CD14-positive monocyte (primary cell): ENCODE measurements at regions not wholly inside any gene's neighbourhood (a gene's known extent, or its start where the extent isn't known, plus 50 kb on each side); places are given as distances from the start of the nearest gene placed in this dataset.

ENCODE experiments used
- DNase-seq, 3 donors: peaks; one replicate each; pipeline ENCODE4 v3.0.0-alpha.2; 2011 to 2022
- H2AFZ ChIP-seq: 2 replicates; pipeline ENCODE4 v1.6.0; 2012; ENCODE audit warnings: mild to moderate bottlenecking, low read depth, low read length, inconsistent platforms; ENCODE audit not compliant: insufficient read depth, poor library complexity, severe bottlenecking
- H3K27ac ChIP-seq, 2 donors: 1 replicate in 1 of 2; 2 replicates in 1 of 2; pipeline ENCODE4 v1.5.1; 2012 to 2013; ENCODE audit warnings: low read length in 2 of 2, control low read depth in 1 of 2, inconsistent platforms in 1 of 2, low read depth in 1 of 2, mild to moderate bottlenecking in 1 of 2
- H3K27me3 ChIP-seq, 2 donors: one replicate each; pipeline versions ENCODE4 v1.6.0 to v1.6.1; 2011 to 2013; ENCODE audit warnings: low read length in 2 of 2; ENCODE audit not compliant: control insufficient read depth in 2 of 2, insufficient read depth in 2 of 2
- H3K36me3 ChIP-seq, 2 donors: replicated peaks in 1 of 2; 1 replicate in 1 of 2; 2 replicates in 1 of 2; pipeline versions ENCODE4 v1.5.1 to v1.6.1; 2012 to 2013; ENCODE audit warnings: low read length in 2 of 2, control low read depth in 1 of 2, inconsistent platforms in 1 of 2, mild to moderate bottlenecking in 1 of 2; ENCODE audit not compliant: insufficient read depth in 2 of 2, control insufficient read depth in 1 of 2
- H3K4me1 ChIP-seq, 2 donors: 1 replicate in 1 of 2; 2 replicates in 1 of 2; pipeline versions ENCODE4 v1.5.1 to v1.6.1; 2012 to 2013; ENCODE audit warnings: low read length in 2 of 2, control low read depth in 1 of 2, inconsistent platforms in 1 of 2, mild to moderate bottlenecking in 1 of 2, moderate library complexity in 1 of 2; ENCODE audit not compliant: insufficient read depth in 2 of 2, control insufficient read depth in 1 of 2
- H3K4me2 ChIP-seq: replicated peaks from 2 replicates; pipeline ENCODE3; 2012; ENCODE audit warnings: low read length, moderate library complexity, mild to moderate bottlenecking; ENCODE audit not compliant: poor library complexity, severe bottlenecking; ENCODE audit errors: extremely low read depth
- H3K4me3 ChIP-seq, 3 experiments: fragments of 200-600 bp in 1 of 3; sonication (generic) in 1 of 3; replicated peaks in 1 of 3; 1 replicate in 2 of 3; 2 replicates in 1 of 3; pipeline ENCODE4 v1.5.1; 2011 to 2013; ENCODE audit warnings: low read length in 3 of 3, mild to moderate bottlenecking in 3 of 3, control low read depth in 2 of 3, low read depth in 2 of 3, inconsistent platforms in 1 of 3, moderate library complexity in 1 of 3
- H3K79me2 ChIP-seq: 2 replicates; pipeline ENCODE4 v1.6.0; 2012; ENCODE audit warnings: mild to moderate bottlenecking, control low read depth, inconsistent platforms, low read length, moderate library complexity; ENCODE audit not compliant: insufficient read depth
- H3K9ac ChIP-seq: 2 replicates; pipeline ENCODE4 v1.6.0; 2017; ENCODE audit warnings: low read length, mild to moderate bottlenecking; ENCODE audit not compliant: insufficient read depth, poor library complexity, severe bottlenecking
- H3K9me3 ChIP-seq, 2 donors: replicated peaks in 1 of 2; 1 replicate in 1 of 2; 2 replicates in 1 of 2; pipeline versions ENCODE4 v1.5.1 to v1.6.1; 2012 to 2013; ENCODE audit warnings: low read length in 2 of 2, control low read depth in 1 of 2; ENCODE audit not compliant: control insufficient read depth in 1 of 2, insufficient read depth in 1 of 2
- H4K20me1 ChIP-seq: 2 replicates; pipeline ENCODE4 v1.6.0; 2012; ENCODE audit warnings: mild to moderate bottlenecking, low read length, control low read depth, moderate library complexity; ENCODE audit not compliant: insufficient read depth
- H3K27ac Mint-ChIP-seq, 7 donors: one replicate each; pipeline ENCODE4 v1.8.0; 2020; ENCODE audit warnings: mild to moderate bottlenecking in 7 of 7, mixed read lengths in 7 of 7, moderate library complexity in 6 of 7, inconsistent platforms in 2 of 7
- H3K27me3 Mint-ChIP-seq, 3 donors: one replicate each; pipeline ENCODE4 v1.8.0; 2021 to 2022; ENCODE audit warnings: low read depth in 3 of 3, mild to moderate bottlenecking in 3 of 3, mixed read lengths in 3 of 3, moderate library complexity in 3 of 3, inconsistent platforms in 1 of 3
- H3K36me3 Mint-ChIP-seq, 2 donors: one replicate each; pipeline ENCODE4 v1.8.0; 2020; ENCODE audit warnings: mixed read lengths in 2 of 2, inconsistent platforms in 1 of 2, mild to moderate bottlenecking in 1 of 2
- H3K4me1 Mint-ChIP-seq: one replicate; pipeline ENCODE4 v1.8.0; 2020; ENCODE audit warnings: mild to moderate bottlenecking, mixed read lengths
- H3K4me3 Mint-ChIP-seq, 2 donors: one replicate each; pipeline ENCODE4 v1.8.0; 2020; ENCODE audit warnings: mild to moderate bottlenecking in 2 of 2, mixed read lengths in 2 of 2, moderate library complexity in 1 of 2
- H3K9me3 Mint-ChIP-seq, 7 donors: one replicate each; pipeline ENCODE4 v1.8.0; 2020 to 2022; ENCODE audit warnings: mixed read lengths in 7 of 7, mild to moderate bottlenecking in 6 of 7, moderate library complexity in 6 of 7, inconsistent platforms in 2 of 7
- WGBS: methylation state at CpG from one replicate; pipeline ENCODE4 v1.1.5; 2013; ENCODE audit warnings: missing lambda C conversion rate; ENCODE audit not compliant: insufficient coverage; 5-methylcytosine and 5-hydroxymethylcytosine counted together
- intact Hi-C, 2 donors: fragments of 100-400 bp; cut with micrococcal nuclease; formaldehyde crosslinking; loops; one replicate each; pipeline versions ENCODE4 v1.15.0 to v1.15.1; 2023
- TF ChIP-seq, protein P1 (sequence below): fragments of 200-600 bp; IDR thresholded peaks from one replicate; pipeline ENCODE4 v1.8.0; 2022; ENCODE audit warnings: antibody characterized with exemption, mild to moderate bottlenecking

DNA sequence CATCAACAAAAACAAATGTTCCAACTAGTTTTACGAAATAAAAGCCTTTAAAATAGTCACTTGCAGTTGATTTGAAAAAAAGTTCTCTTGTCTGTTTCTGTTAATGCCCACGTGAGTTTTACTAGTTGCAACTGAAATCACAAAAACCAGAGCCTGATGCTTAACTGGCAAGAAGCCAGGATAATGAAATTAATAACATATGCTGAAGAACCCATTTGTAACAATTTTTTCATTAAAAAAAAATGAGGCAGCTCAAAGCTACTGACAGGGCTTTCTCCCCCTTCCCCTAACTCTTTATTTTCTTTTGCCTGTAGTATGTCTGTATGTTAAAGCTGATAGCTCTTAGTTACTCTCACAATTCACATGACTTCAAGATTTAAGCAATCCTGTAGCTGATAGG is 132.7 kb upstream of the EYA4 start:
- Mint-ChIP-seq H3K27me3 (peaks cover 0 to 1% (median 0%) of the 10 kb centered on the region in 3 donors), H3K36me3 (no peaks in the 10 kb centered on the region), H3K9me3 (peaks cover 0 to 5% (median 0%) of the 10 kb centered on the region in 7 donors), H3K27ac (no peak overlapping the region), H3K4me3 (no peak overlapping the region), H3K4me1 (no peaks in the 10 kb centered on the region)
- H3K4me3 ChIP-seq: no peak overlapping the region
- no peaks in the 10 kb centered on the region for H3K4me1 ChIP-seq
- WGBS: no CpG with 5 or more reads among the region's 2 CpGs
- no peak overlapping the region for H3K9ac ChIP-seq
- H3K27ac ChIP-seq: no peak overlapping the region
- no peak overlapping the region for H3K4me2 ChIP-seq
- H3K79me2 ChIP-seq: no peaks in the 10 kb centered on the region
- H3K27me3 ChIP-seq: no peaks in the 10 kb centered on the region
- H3K9me3 ChIP-seq: no peaks in the 10 kb centered on the region
- TF ChIP-seq, protein P1, sequence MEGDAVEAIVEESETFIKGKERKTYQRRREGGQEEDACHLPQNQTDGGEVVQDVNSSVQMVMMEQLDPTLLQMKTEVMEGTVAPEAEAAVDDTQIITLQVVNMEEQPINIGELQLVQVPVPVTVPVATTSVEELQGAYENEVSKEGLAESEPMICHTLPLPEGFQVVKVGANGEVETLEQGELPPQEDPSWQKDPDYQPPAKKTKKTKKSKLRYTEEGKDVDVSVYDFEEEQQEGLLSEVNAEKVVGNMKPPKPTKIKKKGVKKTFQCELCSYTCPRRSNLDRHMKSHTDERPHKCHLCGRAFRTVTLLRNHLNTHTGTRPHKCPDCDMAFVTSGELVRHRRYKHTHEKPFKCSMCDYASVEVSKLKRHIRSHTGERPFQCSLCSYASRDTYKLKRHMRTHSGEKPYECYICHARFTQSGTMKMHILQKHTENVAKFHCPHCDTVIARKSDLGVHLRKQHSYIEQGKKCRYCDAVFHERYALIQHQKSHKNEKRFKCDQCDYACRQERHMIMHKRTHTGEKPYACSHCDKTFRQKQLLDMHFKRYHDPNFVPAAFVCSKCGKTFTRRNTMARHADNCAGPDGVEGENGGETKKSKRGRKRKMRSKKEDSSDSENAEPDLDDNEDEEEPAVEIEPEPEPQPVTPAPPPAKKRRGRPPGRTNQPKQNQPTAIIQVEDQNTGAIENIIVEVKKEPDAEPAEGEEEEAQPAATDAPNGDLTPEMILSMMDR: no peak
- intact Hi-C loops: no loop called here
- no peak overlapping the region for H2AFZ ChIP-seq
- DNase-seq: no peak
- H3K36me3 ChIP-seq: no peaks in the 10 kb centered on the region
- no peaks in the 10 kb centered on the region for H4K20me1 ChIP-seq

DNA sequence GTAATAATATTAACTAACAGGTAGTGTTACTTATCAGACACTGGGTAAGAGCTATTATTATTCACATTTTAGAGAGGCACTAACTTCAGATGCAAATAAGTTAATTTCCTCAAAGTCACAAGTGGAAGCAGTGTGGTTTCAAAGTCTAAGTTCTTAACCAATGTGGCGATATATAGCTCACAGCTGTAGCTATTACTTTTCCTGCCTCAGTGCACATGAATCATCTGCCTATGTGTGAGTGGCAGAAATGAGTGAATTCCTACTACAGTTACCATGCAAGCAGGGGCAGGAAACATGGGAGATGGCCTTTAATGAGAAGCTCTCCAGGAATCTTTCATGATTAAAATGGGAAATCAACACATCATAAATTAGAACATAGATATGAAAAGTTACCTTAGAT is 126.2 kb upstream of the EYA4 start:
- Mint-ChIP-seq H3K4me3 (no peak overlapping the region), H3K36me3 (no peaks in the 10 kb centered on the region), H3K9me3 (peaks cover 0 to 11% (median 4%) of the 10 kb centered on the region in 7 donors), H3K27me3 (peaks cover 0 to 2% (median 1%) of the 10 kb centered on the region in 3 donors), H3K27ac (no peak overlapping the region), H3K4me1 (no peaks in the 10 kb centered on the region)
- Histone ChIP-seq H3K27ac (no peak overlapping the region), H3K79me2 (no peaks in the 10 kb centered on the region), H2AFZ (no peak overlapping the region), H3K4me2 (no peak overlapping the region), H3K9ac (no peak overlapping the region), H3K9me3 (no peaks in the 10 kb centered on the region), H4K20me1 (no peaks in the 10 kb centered on the region), H3K27me3 (no peaks in the 10 kb centered on the region), H3K36me3 (no peaks in the 10 kb centered on the region), H3K4me1 (no peaks in the 10 kb centered on the region), H3K4me3 (no peak overlapping the region)
- TF ChIP-seq, protein P1: no peak
- DNase-seq: no peak
- WGBS: no CpG with 5 or more reads among the region's 1 CpG
- intact Hi-C loops: no loop called here
